ENCODE measurements at regions not wholly inside any gene's neighbourhood (a gene's known extent, or its start where the extent isn't known, plus 50 kb on each side); places are given as distances from the start of the nearest gene placed in this dataset.

- Mint-ChIP-seq H3K9me3 (no peaks in the 10 kb centered on the region), H3K27me3 (ENCODE audit: low read depth) (no peaks in the 10 kb centered on the region), H3K4me1 (peaks cover 5 to 6% of the 10 kb centered on the region in 2 experiments), H3K27ac (no peak overlapping the region), H3K36me3 (ENCODE audit: insufficient read depth in 1 of 3, low read depth in 3 of 3) (no peaks in the 10 kb centered on the region), H3K4me3 (no peak overlapping the region)
- no peaks in the 10 kb centered on the region for H3K9me3 ChIP-seq (ENCODE audit: control insufficient read depth, low read depth, low read length)
- no peak overlapping the region for H3K56ac ChIP-seq (ENCODE audit: insufficient read length, low read depth, low read length)
- H3K4me1 ChIP-seq (ENCODE audit: insufficient read depth, low read length), result peaks cover 2% of the 10 kb centered on the region; the same call in 1 of the 2 replicates
- no peaks in the 10 kb centered on the region for H3K79me1 ChIP-seq (ENCODE audit: insufficient read depth, low read depth, low read length, poor library complexity, severe bottlenecking)
- H3K23me2 ChIP-seq (ENCODE audit: insufficient read length, low read depth, low read length, poor library complexity, severe bottlenecking), result no peaks in the 10 kb centered on the region
- no peak overlapping the region for H2BK120ac ChIP-seq (ENCODE audit: low read depth, low read length, poor library complexity, severe bottlenecking)
- H4K8ac ChIP-seq (replicated peaks; ENCODE audit: insufficient read length, low read depth, low read length), result no peak overlapping the region
- no peak overlapping the region for H3K9ac ChIP-seq (ENCODE audit: extremely low read depth, insufficient read length, low read length)
- no peak overlapping the region for H2BK5ac ChIP-seq (ENCODE audit: insufficient read length, low read length)
- no peak overlapping the region for H3K23ac ChIP-seq (ENCODE audit: insufficient read length, low read depth, low read length)
- no peak overlapping the region for H3K4ac ChIP-seq (ENCODE audit: low read depth, low read length)
- no peaks in the 10 kb centered on the region for H4K20me1 ChIP-seq (ENCODE audit: control insufficient read depth, insufficient read depth, insufficient read length)
- H3K27me3 ChIP-seq (ENCODE audit: insufficient read depth, low read length), result no peaks in the 10 kb centered on the region
- no peak for TF ChIP-seq CTCF (conservative IDR thresholded peaks at IDR 0.05)
- H2AFZ ChIP-seq (ENCODE audit: low read length), result no peak overlapping the region
- no peak overlapping the region for H3K14ac ChIP-seq (ENCODE audit: insufficient read depth, low read length)
- H3T11ph ChIP-seq (ENCODE audit: low read length), result no peak overlapping the region
- no peaks in the 10 kb centered on the region for H3K79me2 ChIP-seq (ENCODE audit: insufficient read depth, low read length)
- no peak overlapping the region for H4K5ac ChIP-seq (ENCODE audit: insufficient read length, low read depth, low read length)
- no peak overlapping the region for H3K18ac ChIP-seq (ENCODE audit: insufficient read length, low read depth, low read length)
- no peak overlapping the region for H3K27ac ChIP-seq (ENCODE audit: insufficient read length, low read depth, low read length)
- no peak for DNase-seq
- no peak overlapping the region for H3K4me2 ChIP-seq (ENCODE audit: insufficient read depth, insufficient read length, low read length)
- H2BK15ac ChIP-seq (ENCODE audit: low read depth, low read length), result no peak overlapping the region
- H2BK20ac ChIP-seq (ENCODE audit: low read depth, low read length, poor library complexity, severe bottlenecking), result no peak overlapping the region
- H2AK5ac ChIP-seq (ENCODE audit: insufficient read length, low read length), result no peak overlapping the region
- no peak overlapping the region for H2BK12ac ChIP-seq (ENCODE audit: insufficient read length, low read depth, low read length)
- no CpG with 5 or more reads among the region's 4 CpGs for WGBS (ENCODE audit: extremely low coverage, insufficient read length, low lambda C conversion rate)
- no peak overlapping the region for H4K91ac ChIP-seq (ENCODE audit: insufficient read length, low read depth, low read length)
These were observed 120.7 kb downstream of the TM2D1 start for GRCh38 chr1:61604261-61604660.

All from H9 (cell line).